K562 (cell line): ENCODE measurements at regions not wholly inside any gene's neighbourhood (a gene's known extent, or its start where the extent isn't known, plus 50 kb on each side); places are given as distances from the start of the nearest gene placed in this dataset.

Experiments
- EGR1 ChIP-seq: fragments of 450-650 bp; conservative IDR thresholded peaks from 2 replicates; pipeline ENCODE4 v1.6.1; 2017; ENCODE audit warnings: mild to moderate bottlenecking
- POLR2AphosphoS5 ChIP-seq: IDR thresholded peaks from 2 replicates; pipeline ENCODE4 v1.6.1; 2011; ENCODE audit warnings: mild to moderate bottlenecking, low read depth, low read length, moderate library complexity; ENCODE audit not compliant: control insufficient read depth, insufficient read depth
- SMC3 ChIP-seq: conservative IDR thresholded peaks from 2 replicates; pipeline ENCODE4 v1.6.1; 2011; ENCODE audit warnings: low read depth, low read length, improper control_type of control experiment; ENCODE audit not compliant: insufficient read depth
- ZBTB49 ChIP-seq: sonication (generic); formaldehyde crosslinking; IDR thresholded peaks from 2 replicates; pipeline ENCODE4 v1.8.0; 2022; ENCODE audit warnings: missing genetic modification reagents, mild to moderate bottlenecking, borderline replicate concordance
- ZNF280B ChIP-seq: fragments of 250-450 bp; sonication (Bioruptor Pico); IDR thresholded peaks from 2 replicates; pipeline ENCODE4 v1.5.1; 2021; ENCODE audit warnings: mild to moderate bottlenecking
- ZNF354B ChIP-seq: fragments of 250-450 bp; sonication (Bioruptor Pico); IDR thresholded peaks from 2 replicates; pipeline ENCODE4 v1.4.0; 2020

GRCh38 chr2:217049956-217050355 is 190.1 kb upstream of the TNP1 start:
- TF ChIP-seq ZNF280B (CRISPR knock-in tag) (no peak), ZBTB49 (no peak), SMC3 (no peak), EGR1 (no peak), POLR2AphosphoS5 (no peak), ZNF354B (CRISPR knock-in tag) (no peak)
